ENCODE measurements at regions not wholly inside any gene's neighbourhood (a gene's known extent, or its start where the extent isn't known, plus 50 kb on each side); places are given as distances from the start of the nearest gene placed in this dataset.

GRCh38 chr9:80158131-80158530 lies 586.4 kb downstream of the TLE4 start:
- WGBS (ENCODE audit: extremely low coverage, insufficient read length, low lambda C conversion rate), result no CpG with 5 or more reads among the region's 4 CpGs
- H3K4me1 ChIP-seq (ENCODE audit: insufficient read depth, low read length), result no peaks in the 10 kb centered on the region
- no peak overlapping the region for H2BK12ac ChIP-seq (ENCODE audit: insufficient read length, low read depth, low read length)
- H3K18ac ChIP-seq (ENCODE audit: insufficient read length, low read depth, low read length), result no peak overlapping the region
- H3K79me1 ChIP-seq (ENCODE audit: insufficient read depth, low read depth, low read length, poor library complexity, severe bottlenecking), result no peaks in the 10 kb centered on the region
- no peaks in the 10 kb centered on the region for H3K27me3 Mint-ChIP-seq (ENCODE audit: low read depth)
- H4K5ac ChIP-seq (ENCODE audit: insufficient read length, low read depth, low read length), result no peak overlapping the region
- H2BK120ac ChIP-seq (ENCODE audit: low read depth, low read length, poor library complexity, severe bottlenecking), result no peak overlapping the region
- H3T11ph ChIP-seq (ENCODE audit: low read length), result no peak overlapping the region
- H3K4me1 Mint-ChIP-seq, result peaks cover 22 to 28% of the 10 kb centered on the region in 2 experiments
- H3K9me3 Mint-ChIP-seq, result peaks cover 6% of the 10 kb centered on the region in 2 experiments
- H2AK5ac ChIP-seq (ENCODE audit: insufficient read length, low read length), result no peak overlapping the region
- H2BK15ac ChIP-seq (ENCODE audit: low read depth, low read length), result no peak overlapping the region
- no peak overlapping the region for H3K27ac ChIP-seq (ENCODE audit: insufficient read length, low read depth, low read length)
- H3K79me2 ChIP-seq (ENCODE audit: insufficient read depth, low read length), result no peaks in the 10 kb centered on the region
- no peak overlapping the region for H3K14ac ChIP-seq (ENCODE audit: insufficient read depth, low read length)
- H2BK20ac ChIP-seq (ENCODE audit: low read depth, low read length, poor library complexity, severe bottlenecking), result peak overlapping the region; percentile 75
- no peak overlapping the region for H3K9ac ChIP-seq (ENCODE audit: extremely low read depth, insufficient read length, low read length)
- no peaks in the 10 kb centered on the region for H3K27me3 ChIP-seq (ENCODE audit: insufficient read depth, low read length)
- no peak overlapping the region for H4K8ac ChIP-seq (replicated peaks; ENCODE audit: insufficient read length, low read depth, low read length)
- no peaks in the 10 kb centered on the region for H3K23me2 ChIP-seq (ENCODE audit: insufficient read length, low read depth, low read length, poor library complexity, severe bottlenecking)
- no peak overlapping the region for H4K91ac ChIP-seq (ENCODE audit: insufficient read length, low read depth, low read length)
- no peaks in the 10 kb centered on the region for H4K20me1 ChIP-seq (ENCODE audit: control insufficient read depth, insufficient read depth, insufficient read length)
- H3K27ac Mint-ChIP-seq, result no peak overlapping the region
- H3K36me3 Mint-ChIP-seq (ENCODE audit: insufficient read depth in 1 of 3, low read depth in 3 of 3), result peaks cover 2 to 7% (median 5%) of the 10 kb centered on the region in 3 experiments; a peak in 5 of 7 replicates
- H3K4ac ChIP-seq (ENCODE audit: low read depth, low read length), result no peak overlapping the region
- H3K23ac ChIP-seq (ENCODE audit: insufficient read length, low read depth, low read length), result no peak overlapping the region
- no peak for DNase-seq
- no peak overlapping the region for H2BK5ac ChIP-seq (ENCODE audit: insufficient read length, low read length)
- no peak overlapping the region for H3K4me2 ChIP-seq (ENCODE audit: insufficient read depth, insufficient read length, low read length)
- H3K56ac ChIP-seq (ENCODE audit: insufficient read length, low read depth, low read length), result no peak overlapping the region
- H3K9me3 ChIP-seq (ENCODE audit: control insufficient read depth, low read depth, low read length), result no peaks in the 10 kb centered on the region
- TF ChIP-seq CTCF (conservative IDR thresholded peaks at IDR 0.05), result no peak
- H2AFZ ChIP-seq (ENCODE audit: low read length), result no peak overlapping the region
- no peak overlapping the region for H3K4me3 Mint-ChIP-seq

All from H9 (cell line).